ENCODE measurements at regions not wholly inside any gene's neighbourhood (a gene's known extent, or its start where the extent isn't known, plus 50 kb on each side); places are given as distances from the start of the nearest gene placed in this dataset.

DNA sequence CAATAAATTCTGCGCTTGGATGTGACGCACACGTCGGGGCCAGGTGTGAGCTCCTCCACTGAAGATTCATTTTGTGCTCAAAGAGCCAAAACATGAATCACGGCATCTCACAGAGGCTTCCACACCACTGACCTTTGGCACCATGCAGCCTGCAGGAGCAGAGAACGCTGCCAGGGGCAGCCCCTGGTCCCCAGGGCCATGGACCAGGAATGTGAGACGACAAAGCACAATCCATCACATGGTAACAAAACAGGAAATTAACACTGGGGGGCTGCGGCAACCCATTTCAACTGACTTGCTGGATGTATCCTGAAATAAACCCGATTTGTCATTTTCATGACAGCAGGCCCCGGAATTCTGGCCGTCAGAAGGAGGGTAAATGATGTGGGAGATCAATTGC lies 167.5 kb upstream of the IGF1R start:
- TF ChIP-seq, protein P1, sequence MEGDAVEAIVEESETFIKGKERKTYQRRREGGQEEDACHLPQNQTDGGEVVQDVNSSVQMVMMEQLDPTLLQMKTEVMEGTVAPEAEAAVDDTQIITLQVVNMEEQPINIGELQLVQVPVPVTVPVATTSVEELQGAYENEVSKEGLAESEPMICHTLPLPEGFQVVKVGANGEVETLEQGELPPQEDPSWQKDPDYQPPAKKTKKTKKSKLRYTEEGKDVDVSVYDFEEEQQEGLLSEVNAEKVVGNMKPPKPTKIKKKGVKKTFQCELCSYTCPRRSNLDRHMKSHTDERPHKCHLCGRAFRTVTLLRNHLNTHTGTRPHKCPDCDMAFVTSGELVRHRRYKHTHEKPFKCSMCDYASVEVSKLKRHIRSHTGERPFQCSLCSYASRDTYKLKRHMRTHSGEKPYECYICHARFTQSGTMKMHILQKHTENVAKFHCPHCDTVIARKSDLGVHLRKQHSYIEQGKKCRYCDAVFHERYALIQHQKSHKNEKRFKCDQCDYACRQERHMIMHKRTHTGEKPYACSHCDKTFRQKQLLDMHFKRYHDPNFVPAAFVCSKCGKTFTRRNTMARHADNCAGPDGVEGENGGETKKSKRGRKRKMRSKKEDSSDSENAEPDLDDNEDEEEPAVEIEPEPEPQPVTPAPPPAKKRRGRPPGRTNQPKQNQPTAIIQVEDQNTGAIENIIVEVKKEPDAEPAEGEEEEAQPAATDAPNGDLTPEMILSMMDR (IDR thresholded peaks at IDR 0.05): no peak
- no peak for TF ChIP-seq POLR2A (IDR thresholded peaks at IDR 0.05)
